CD4-positive, alpha-beta T cell (primary cell): ENCODE measurements at regions not wholly inside any gene's neighbourhood (a gene's known extent, or its start where the extent isn't known, plus 50 kb on each side); places are given as distances from the start of the nearest gene placed in this dataset.

Source experiments
- ATAC-seq: fragments of 200-7000 bp; cut with Tn5 transposase; one replicate; pipeline ENCODE4 v1.10.0; 2022; ENCODE audit warnings: mild to moderate bottlenecking; ENCODE audit not compliant: poor library complexity
- CTCF ChIA-PET: fragments of 350-600 bp; sonication (Branson Sonifier 250); formaldehyde crosslinking; loops from one replicate; lab custom pipeline; 2021; ENCODE audit warnings: antibody characterized with exemption, inconsistent platforms; lab: Charles Lee
- POLR2A ChIA-PET: fragments of 350-600 bp; sonication (Branson Sonifier 250); formaldehyde crosslinking; loops from one replicate; lab custom pipeline; 2021; ENCODE audit warnings: antibody characterized with exemption, inconsistent platforms; lab: Charles Lee
- DNase-seq, 14 experiments: peaks; one replicate each; pipeline ENCODE4 v3.0.0-alpha.2; 2013 to 2020; ENCODE audit warnings: mixed read lengths in 2 of 14
- H3K27ac ChIP-seq, 2 donors: one replicate each; pipeline versions ENCODE4 v1.5.1 to v1.7.0; 2013; ENCODE audit warnings: low read length in 2 of 2, low read depth in 1 of 2, mild to moderate bottlenecking in 1 of 2
- H3K27me3 ChIP-seq, 2 experiments: 1 replicate in 1 of 2; 2 replicates in 1 of 2; pipeline versions ENCODE4 v1.6.1 to v1.7.0; 2013; ENCODE audit warnings: low read length in 2 of 2, control low read depth in 1 of 2, mild to moderate bottlenecking in 1 of 2, moderate library complexity in 1 of 2; ENCODE audit not compliant: insufficient read depth in 2 of 2, control insufficient read depth in 1 of 2
- H3K36me3 ChIP-seq: one replicate; pipeline ENCODE4 v1.6.1; 2013; ENCODE audit warnings: low read length, control low read depth; ENCODE audit not compliant: insufficient read depth
- H3K4me1 ChIP-seq: one replicate; pipeline ENCODE4 v1.6.1; 2013; ENCODE audit warnings: low read length, control low read depth; ENCODE audit not compliant: insufficient read depth
- H3K4me3 ChIP-seq: one replicate; pipeline ENCODE4 v1.5.1; 2013; ENCODE audit warnings: mild to moderate bottlenecking, low read length, moderate library complexity
- H3K9me3 ChIP-seq, 2 experiments: 1 replicate in 1 of 2; 2 replicates in 1 of 2; pipeline versions ENCODE4 v1.6.1 to v1.7.0; 2013; ENCODE audit warnings: low read length in 2 of 2, mild to moderate bottlenecking in 2 of 2, control low read depth in 1 of 2, moderate library complexity in 1 of 2; ENCODE audit not compliant: control insufficient read depth in 1 of 2, insufficient read depth in 1 of 2
- H3K27ac Mint-ChIP-seq: one replicate; pipeline ENCODE4 v1.8.0; 2020; ENCODE audit warnings: mixed read lengths
- H3K27me3 Mint-ChIP-seq: one replicate; pipeline ENCODE4 v1.8.0; 2021; ENCODE audit warnings: mixed read lengths
- H3K36me3 Mint-ChIP-seq: one replicate; pipeline ENCODE4 v1.8.0; 2021; ENCODE audit warnings: low read depth, mixed read lengths
- H3K4me1 Mint-ChIP-seq: one replicate; pipeline ENCODE4 v1.8.0; 2021; ENCODE audit warnings: low read depth, mixed read lengths
- H3K4me3 Mint-ChIP-seq: one replicate; pipeline ENCODE4 v1.8.0; 2020; ENCODE audit warnings: mild to moderate bottlenecking, mixed read lengths
- H3K9me3 Mint-ChIP-seq: one replicate; pipeline ENCODE4 v1.8.0; 2020; ENCODE audit warnings: mixed read lengths
- intact Hi-C, 2 experiments: fragments of 100-400 bp; cut with DNase I in 1 of 2; cut with micrococcal nuclease in 1 of 2; formaldehyde crosslinking; loops; one replicate each; pipeline versions ENCODE4 v1.15.1 to v1.9.0; 2023 to 2025; cut with DNase I, micrococcal nuclease
- TF ChIP-seq, protein P1 (sequence below): fragments of 200-600 bp; IDR thresholded peaks from one replicate; pipeline ENCODE4 v1.8.0; 2022; ENCODE audit warnings: antibody characterized with exemption, mild to moderate bottlenecking

DNA sequence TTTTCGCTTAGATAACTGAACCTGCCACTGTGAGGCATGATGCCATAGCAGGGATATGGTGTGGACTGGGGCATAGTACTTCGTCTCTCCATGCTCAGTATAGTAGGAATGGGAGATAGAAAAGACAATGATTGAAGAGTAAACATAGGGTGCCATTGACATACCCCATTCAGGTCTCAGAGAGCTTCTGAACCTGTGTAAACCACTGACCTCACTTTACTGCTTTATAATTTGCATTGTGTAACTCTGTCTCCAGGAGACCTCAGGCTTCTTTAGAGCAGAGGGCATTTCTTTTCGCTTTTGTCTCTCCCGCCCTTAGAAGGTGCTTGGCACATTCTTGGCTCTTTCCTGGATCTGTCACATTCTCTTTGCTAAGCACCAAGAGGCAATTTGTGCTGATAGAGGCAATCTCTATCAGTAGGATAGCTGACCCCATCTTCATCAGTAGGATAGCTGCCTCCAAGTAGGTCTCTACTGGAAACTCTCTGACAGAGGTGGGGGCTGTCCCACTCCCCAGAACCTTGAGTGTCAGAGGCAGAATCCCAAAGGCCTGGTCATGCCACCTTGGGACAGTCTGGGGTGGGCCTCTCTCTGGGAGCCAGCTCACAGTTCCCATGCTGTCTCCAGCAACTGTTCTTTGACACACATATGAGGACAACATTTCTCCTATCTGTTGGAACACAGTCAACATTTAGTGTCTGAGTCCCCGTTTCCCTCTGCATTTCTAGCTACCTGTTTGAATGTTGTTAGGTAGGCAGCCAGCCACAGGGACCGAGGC, 181.9 kb downstream of the UTP18 start:
- no peaks in the 10 kb centered on the region for H3K9me3 Mint-ChIP-seq
- ChIA-PET CTCF (interaction anchor here (1.1 kb wide), 1 partner anchor 20 kb away, joined by 4 read pairs; no protein-coding TSS in a partner anchor), POLR2A (interaction anchor here (1.1 kb wide), 1 partner anchor 13 kb away, joined by 4 read pairs; no protein-coding TSS in a partner anchor)
- no peaks in the 10 kb centered on the region for H3K27me3 ChIP-seq
- H3K4me3 ChIP-seq, result no peak overlapping the region
- ATAC-seq (no peak), DNase-seq (no peak)
- no peak overlapping the region for H3K27ac Mint-ChIP-seq
- no peaks in the 10 kb centered on the region for H3K27me3 Mint-ChIP-seq
- H3K27ac ChIP-seq, result no peak overlapping the region
- H3K4me1 ChIP-seq, result peaks cover 25% of the 10 kb centered on the region
- intact Hi-C loops, result no loop called here
- TF ChIP-seq, protein P1, sequence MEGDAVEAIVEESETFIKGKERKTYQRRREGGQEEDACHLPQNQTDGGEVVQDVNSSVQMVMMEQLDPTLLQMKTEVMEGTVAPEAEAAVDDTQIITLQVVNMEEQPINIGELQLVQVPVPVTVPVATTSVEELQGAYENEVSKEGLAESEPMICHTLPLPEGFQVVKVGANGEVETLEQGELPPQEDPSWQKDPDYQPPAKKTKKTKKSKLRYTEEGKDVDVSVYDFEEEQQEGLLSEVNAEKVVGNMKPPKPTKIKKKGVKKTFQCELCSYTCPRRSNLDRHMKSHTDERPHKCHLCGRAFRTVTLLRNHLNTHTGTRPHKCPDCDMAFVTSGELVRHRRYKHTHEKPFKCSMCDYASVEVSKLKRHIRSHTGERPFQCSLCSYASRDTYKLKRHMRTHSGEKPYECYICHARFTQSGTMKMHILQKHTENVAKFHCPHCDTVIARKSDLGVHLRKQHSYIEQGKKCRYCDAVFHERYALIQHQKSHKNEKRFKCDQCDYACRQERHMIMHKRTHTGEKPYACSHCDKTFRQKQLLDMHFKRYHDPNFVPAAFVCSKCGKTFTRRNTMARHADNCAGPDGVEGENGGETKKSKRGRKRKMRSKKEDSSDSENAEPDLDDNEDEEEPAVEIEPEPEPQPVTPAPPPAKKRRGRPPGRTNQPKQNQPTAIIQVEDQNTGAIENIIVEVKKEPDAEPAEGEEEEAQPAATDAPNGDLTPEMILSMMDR, result no peak
- H3K36me3 Mint-ChIP-seq, result no peaks in the 10 kb centered on the region
- no peaks in the 10 kb centered on the region for H3K36me3 ChIP-seq
- H3K4me1 Mint-ChIP-seq, result peaks cover 29% of the 10 kb centered on the region
- no peak overlapping the region for H3K4me3 Mint-ChIP-seq
- H3K9me3 ChIP-seq, result no peaks in the 10 kb centered on the region

DNA sequence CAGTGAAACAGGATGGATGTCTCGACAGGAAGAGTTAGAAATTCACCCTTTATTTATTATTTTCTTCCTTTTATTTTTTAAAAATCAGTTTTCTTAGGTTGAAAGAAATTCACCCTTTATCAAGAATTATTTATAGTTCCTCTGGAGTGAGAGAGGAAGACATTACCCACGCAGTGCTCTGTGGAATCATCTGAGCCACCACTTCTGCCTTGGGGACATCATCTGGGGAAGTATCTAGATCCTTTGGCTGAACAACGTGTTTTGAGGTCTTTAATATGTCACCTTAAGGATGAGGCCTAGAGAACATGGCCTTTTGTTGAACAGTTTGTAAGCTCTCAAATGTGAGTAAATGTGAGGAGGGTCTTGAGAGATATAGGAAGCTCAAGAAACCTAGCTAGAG, 183.3 kb downstream of the UTP18 start:
- Mint-ChIP-seq H3K4me1 (peaks cover 27% of the 10 kb centered on the region), H3K9me3 (peaks cover 2% of the 10 kb centered on the region), H3K4me3 (no peak overlapping the region), H3K27ac (no peak overlapping the region), H3K36me3 (no peaks in the 10 kb centered on the region), H3K27me3 (no peaks in the 10 kb centered on the region)
- DNase-seq (no peak), ATAC-seq (no peak)
- TF ChIP-seq, protein P1, result no peak
- H3K4me3 ChIP-seq, result no peak overlapping the region
- H3K27ac ChIP-seq, result no peak overlapping the region
- H3K9me3 ChIP-seq, result no peaks in the 10 kb centered on the region
- intact Hi-C loops, result no loop called here
- POLR2A ChIA-PET, result interaction anchor here (1.1 kb wide), 1 partner anchor 15 kb away, joined by 4 read pairs; no protein-coding TSS in a partner anchor
- no peaks in the 10 kb centered on the region for H3K36me3 ChIP-seq
- H3K27me3 ChIP-seq, result no peaks in the 10 kb centered on the region
- H3K4me1 ChIP-seq, result peaks cover 24% of the 10 kb centered on the region
- CTCF ChIA-PET, result no interaction called here

DNA sequence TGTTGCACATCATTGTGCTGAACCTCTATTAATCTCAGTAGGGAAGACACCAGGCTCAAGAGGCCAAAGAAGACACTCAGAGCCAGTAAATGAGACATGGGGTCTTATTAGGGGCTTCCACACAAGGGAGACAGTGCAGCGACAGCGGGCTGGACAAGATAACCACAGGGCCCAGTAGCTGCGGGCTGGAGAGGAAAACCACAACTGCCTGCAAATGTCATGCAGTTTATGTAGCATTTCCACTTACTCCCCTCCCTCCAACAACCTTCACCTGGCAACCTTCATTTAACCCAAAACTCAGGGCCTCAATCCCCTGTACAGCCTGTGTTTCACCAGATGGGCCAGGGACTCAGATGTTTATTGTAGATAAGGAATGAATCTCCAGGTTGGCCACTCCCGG, 185.6 kb downstream of the UTP18 start:
- Histone ChIP-seq H3K4me3 (no peak overlapping the region), H3K9me3 (no peaks in the 10 kb centered on the region), H3K27ac (no peak overlapping the region), H3K4me1 (peaks cover 5% of the 10 kb centered on the region), H3K36me3 (no peaks in the 10 kb centered on the region), H3K27me3 (no peaks in the 10 kb centered on the region)
- Mint-ChIP-seq H3K4me3 (no peak overlapping the region), H3K9me3 (peaks cover 6% of the 10 kb centered on the region), H3K27me3 (no peaks in the 10 kb centered on the region), H3K36me3 (no peaks in the 10 kb centered on the region), H3K4me1 (peaks cover 14% of the 10 kb centered on the region), H3K27ac (no peak overlapping the region)
- POLR2A ChIA-PET, result no interaction called here
- no peak for DNase-seq
- intact Hi-C loops, result no loop called here
- CTCF ChIA-PET, result no interaction called here
- no peak for ATAC-seq
- TF ChIP-seq, protein P1, result no peak
